ENCODE measurements at regions not wholly inside any gene's neighbourhood (a gene's known extent, or its start where the extent isn't known, plus 50 kb on each side); places are given as distances from the start of the nearest gene placed in this dataset.

GRCh38 chr14:53807542-53807941, 149.1 kb downstream of the BMP4 start:
- no peak for DNase-seq (ENCODE audit: low read depth)

DNA sequence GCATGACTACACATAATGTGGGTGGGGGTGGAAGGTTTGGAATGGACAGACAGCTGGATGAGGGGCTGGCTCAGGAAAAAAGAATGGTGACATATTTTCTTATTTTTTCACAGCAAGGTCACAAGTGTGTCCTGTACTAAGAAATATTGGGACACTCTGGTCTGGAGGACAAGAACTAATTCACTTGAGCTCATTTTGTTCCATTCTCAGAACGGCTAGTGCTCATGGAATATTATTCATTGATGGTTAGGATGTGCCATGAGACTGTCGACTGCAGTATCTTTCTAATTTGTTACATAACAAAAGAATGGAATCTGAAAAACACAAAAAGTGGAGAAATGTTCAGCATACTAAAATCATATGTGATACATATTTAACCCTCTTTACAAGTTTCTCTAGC, 149.5 kb downstream of the BMP4 start:
- DNase-seq (ENCODE audit: low read depth) = no peak

DNA sequence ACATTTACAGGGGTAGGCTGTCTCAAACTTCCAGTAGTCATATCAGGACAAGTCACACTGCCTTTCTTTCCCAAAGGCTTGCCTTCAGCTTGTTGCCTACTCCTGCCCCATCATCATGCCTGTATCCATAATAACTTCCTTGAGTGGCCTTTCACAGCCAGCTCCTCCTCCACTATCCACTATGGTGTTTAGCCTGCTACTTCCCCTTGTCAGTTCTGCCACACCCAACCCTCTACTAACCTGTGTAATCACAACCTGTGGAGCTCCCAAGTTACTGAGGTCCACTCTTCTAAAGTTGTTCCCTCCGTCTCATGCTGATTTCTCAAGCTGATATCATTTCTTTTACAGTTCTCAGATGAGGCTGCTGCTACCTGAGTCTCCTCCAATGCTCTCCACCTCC, 159.9 kb downstream of the BMP4 start:
- DNase-seq (ENCODE audit: low read depth) = no peak

- DNase-seq (ENCODE audit: low read depth) = no peak
These were observed 162.7 kb downstream of the BMP4 start for GRCh38 chr14:53793790-53794505.

DNA sequence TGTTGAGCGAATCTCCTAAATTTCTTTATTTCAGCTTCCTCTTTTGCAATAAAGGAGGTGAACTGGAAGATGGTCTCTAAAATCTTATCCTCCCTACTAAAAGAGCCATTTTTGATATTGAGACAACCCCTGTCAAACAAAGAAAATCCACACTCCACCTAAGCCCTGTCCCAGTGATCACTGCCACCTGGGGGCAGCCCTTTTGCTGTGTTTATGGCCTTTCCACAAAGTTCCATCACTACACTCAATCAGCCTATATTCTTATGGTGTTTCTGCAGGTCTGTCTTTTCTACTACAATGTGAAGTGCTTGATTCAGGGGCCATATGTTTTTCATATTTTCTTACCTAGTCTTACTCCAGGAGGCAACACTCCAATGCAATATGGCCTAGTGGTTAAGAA, 163.7 kb downstream of the BMP4 start:
- no peak for DNase-seq (ENCODE audit: low read depth)

GRCh38 chr14:53790731-53791500, 165.7 kb downstream of the BMP4 start:
- no peak for DNase-seq (ENCODE audit: low read depth)

DNA sequence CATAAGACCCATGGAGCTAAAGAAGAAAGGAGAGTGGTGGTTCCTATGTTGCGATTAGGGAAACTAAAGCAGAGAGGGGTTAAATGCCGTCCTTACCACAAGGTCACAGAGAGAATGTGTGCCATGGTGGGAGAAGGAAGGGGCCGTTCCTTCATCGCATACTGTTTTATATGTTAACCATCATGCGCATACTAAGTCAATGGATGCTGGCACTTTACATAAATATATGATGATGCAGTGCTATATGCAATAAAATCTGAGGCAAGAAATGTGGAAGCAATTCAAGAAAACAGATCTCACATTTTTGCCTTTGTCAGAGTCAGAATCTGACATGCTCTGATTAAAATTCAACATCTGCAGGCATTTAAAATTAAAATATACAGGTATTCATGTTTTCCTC, 168.1 kb downstream of the BMP4 start:
- DNase-seq (ENCODE audit: low read depth) = no peak

- no peak for DNase-seq (ENCODE audit: low read depth)
These were observed 170.6 kb downstream of the BMP4 start for GRCh38 chr14:53786045-53786444.

- no peak for DNase-seq (ENCODE audit: low read depth)
These were observed 171.9 kb downstream of the BMP4 start for GRCh38 chr14:53784688-53785087.

- no peak for DNase-seq (ENCODE audit: low read depth)
These were observed 173.4 kb downstream of the BMP4 start for GRCh38 chr14:53783256-53783655.

DNA sequence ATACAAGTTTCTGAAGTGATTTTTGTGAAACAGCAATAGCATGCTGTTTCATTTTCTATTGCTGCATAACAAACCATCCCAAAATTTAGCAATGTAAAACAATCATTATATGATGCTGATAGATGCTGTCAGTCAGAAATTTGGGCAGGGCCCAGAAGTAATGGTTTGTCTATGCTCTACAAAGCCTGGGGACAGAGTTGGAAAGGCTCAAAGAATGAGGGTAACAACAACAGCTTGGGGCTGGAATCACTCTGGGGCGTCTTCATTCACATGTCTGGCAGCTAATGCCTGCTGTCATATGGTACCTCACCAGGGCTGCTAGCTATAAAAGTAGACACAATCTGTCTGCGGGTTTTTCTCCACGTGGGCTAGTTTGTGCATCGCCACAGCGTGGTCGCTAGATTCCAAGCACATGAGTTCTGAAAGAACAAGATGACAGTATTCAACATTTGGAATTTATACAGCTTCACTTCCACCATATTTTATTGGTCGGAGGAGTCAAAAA, 176.5 kb downstream of the BMP4 start:
- no peak for DNase-seq (ENCODE audit: low read depth)

GRCh38 chr14:53779301-53779700, 177.3 kb downstream of the BMP4 start:
- no peak for DNase-seq (ENCODE audit: low read depth)

DNA sequence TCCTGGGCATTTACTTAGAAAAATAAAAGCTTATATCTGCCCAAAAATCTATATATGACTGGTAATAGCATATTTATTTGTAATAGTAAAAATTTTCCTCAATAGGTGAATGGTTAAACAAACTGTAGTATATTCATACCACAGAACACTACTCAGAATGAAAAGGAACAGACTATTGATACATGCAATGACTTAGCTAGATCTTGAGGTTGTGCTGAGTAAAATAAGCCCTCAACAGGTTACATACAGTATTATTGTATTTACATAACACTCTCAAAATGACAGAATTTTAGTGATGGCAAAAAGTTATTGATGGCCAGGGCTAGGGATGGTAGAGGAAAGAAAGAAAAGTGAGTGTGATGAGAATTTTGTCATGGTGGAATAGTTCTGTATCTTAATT, 178.4 kb downstream of the BMP4 start:
- DNase-seq (ENCODE audit: low read depth) = no peak

- DNase-seq (ENCODE audit: low read depth) = no peak
These were observed 183.7 kb downstream of the BMP4 start for GRCh38 chr14:53772936-53773335.

GRCh38 chr14:53767566-53767965, 189.1 kb downstream of the BMP4 start:
- DNase-seq (ENCODE audit: low read depth) = no peak

DNA sequence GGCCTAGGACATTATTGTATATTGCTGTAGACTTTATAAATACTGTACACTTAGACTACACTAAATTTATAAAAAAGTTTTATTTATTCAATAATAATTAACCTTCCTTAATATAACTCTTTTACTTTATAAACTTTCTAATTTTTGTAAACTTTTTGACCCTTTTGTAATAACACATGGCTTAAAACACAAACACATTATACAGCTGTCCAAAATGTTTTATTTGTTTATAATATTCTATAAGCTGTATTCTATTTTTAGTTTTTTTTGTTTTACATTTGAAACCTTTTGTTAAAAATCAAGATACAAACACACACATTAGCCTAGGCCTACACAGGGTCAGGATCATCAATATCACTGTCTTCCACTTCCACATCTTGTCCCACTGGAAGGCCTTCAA, 190.0 kb downstream of the BMP4 start:
- DNase-seq (ENCODE audit: low read depth) = no peak

- DNase-seq (ENCODE audit: low read depth) = no peak
These were observed 190.5 kb downstream of the BMP4 start for GRCh38 chr14:53766106-53766505.

DNA sequence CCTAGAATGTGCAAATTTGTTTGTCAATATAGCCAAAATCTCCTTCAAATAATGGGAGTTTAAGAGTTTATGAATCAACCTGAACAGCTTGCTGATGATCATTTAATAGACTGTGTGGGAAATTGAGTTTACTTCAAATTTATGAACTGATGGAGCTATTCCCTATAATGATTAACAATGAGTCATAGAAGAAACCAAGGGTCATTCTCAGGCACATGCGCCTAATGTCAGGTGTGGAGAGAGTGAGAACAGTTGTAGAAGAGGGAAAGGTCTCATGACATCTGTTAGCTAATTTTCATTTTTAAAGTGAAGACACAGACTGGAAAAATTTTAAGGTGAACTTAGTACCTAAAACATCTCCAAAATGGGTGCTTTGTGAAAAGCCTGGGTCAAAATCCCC, 191.8 kb downstream of the BMP4 start:
- DNase-seq (ENCODE audit: low read depth) = no peak

- no peak for DNase-seq (ENCODE audit: low read depth)
These were observed 198.5 kb downstream of the BMP4 start for GRCh38 chr14:53758141-53758540.

DNA sequence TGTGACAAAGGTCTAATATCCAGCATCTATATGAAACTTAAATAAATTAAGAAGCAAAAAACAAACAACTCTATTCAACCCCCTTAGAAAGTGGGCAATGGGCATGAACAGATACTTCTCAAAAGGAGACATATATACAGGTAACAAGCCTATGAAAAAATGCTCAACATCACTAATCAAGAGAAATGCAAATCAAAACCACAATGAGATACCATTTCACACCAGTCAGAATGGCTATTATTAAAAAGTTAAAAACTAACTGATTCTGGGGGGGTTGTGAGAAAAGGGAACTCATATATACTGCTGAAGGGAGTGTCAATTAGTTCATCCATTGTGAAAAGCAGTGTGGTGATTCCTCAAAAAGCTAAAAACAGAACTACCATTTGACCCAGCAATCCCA, 198.9 kb downstream of the BMP4 start:
- DNase-seq (ENCODE audit: low read depth) = no peak

- no peak for DNase-seq (ENCODE audit: low read depth)
These were observed 205.0 kb downstream of the BMP4 start for GRCh38 chr14:53751650-53752049.

- DNase-seq (ENCODE audit: low read depth) = no peak
These were observed 207.9 kb downstream of the BMP4 start for GRCh38 chr14:53748691-53749090.

DNA sequence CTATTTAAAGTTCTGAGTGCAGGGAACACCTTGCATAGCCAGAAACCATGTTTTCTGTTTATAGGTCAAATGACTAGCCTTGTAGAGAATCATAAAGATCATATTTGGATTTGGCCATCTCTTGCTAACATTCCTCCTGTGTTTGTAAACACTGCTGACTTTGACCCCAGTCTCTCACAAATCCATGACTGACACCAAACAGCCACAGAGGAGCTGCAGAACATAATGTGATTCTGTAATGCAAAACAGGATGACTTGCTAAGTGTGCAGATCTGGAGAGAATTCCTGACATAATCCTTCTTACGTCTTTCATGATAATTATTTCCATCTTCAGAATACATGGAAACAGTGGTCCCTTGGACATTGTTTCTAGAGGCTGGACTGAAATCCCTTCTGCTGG, 211.8 kb downstream of the BMP4 start:
- DNase-seq (ENCODE audit: low read depth) = no peak

GRCh38 chr14:53743371-53743770, 213.3 kb downstream of the BMP4 start:
- DNase-seq (ENCODE audit: low read depth) = no peak

Data from activated gamma-delta T cell treated with anti-CD3 and anti-CD28 coated beads, Interleukin-2, amount 50 U/mL, for 16 hours (primary cell).